ENCODE measurements at regions not wholly inside any gene's neighbourhood (a gene's known extent, or its start where the extent isn't known, plus 50 kb on each side); places are given as distances from the start of the nearest gene placed in this dataset.

GRCh38 chr2:126822115-126822514 is 76.6 kb upstream of the TEX51 start:
- H3K4me3 ChIP-seq = no peak overlapping the region
- TF ChIP-seq POLR2A (IDR thresholded peaks at IDR 0.05) (no peak), POLR2AphosphoS5 (IDR thresholded peaks at IDR 0.05; ENCODE audit: insufficient read depth in 1 of 2, low read depth in 1 of 2) (no peak), CTCF (IDR thresholded peaks at IDR 0.05) (no peak)
- intact Hi-C loops (cut with DNase I) = no loop called here
- no peaks in the 10 kb centered on the region for H3K4me1 ChIP-seq
- no peaks in the 10 kb centered on the region for H3K9me3 ChIP-seq
- H3K27ac ChIP-seq = no peak overlapping the region
- no peak for DNase-seq (ENCODE audit: extremely low spot score in 2 of 2)
- no peaks in the 10 kb centered on the region for H3K36me3 ChIP-seq
- no peaks in the 10 kb centered on the region for H3K27me3 ChIP-seq

- DNase-seq (ENCODE audit: extremely low spot score in 2 of 2) = no peak
- H3K27ac ChIP-seq = no peak overlapping the region
Observed at GRCh38 chr2:126822921-126823320, 75.8 kb upstream of the TEX51 start.

GRCh38 chr2:126823951-126824350 is 74.7 kb upstream of the TEX51 start:
- DNase-seq (ENCODE audit: extremely low spot score in 2 of 2) = no peak
- Histone ChIP-seq H3K9me3 (no peaks in the 10 kb centered on the region), H3K4me1 (no peaks in the 10 kb centered on the region), H3K27ac (no peak overlapping the region), H3K27me3 (no peaks in the 10 kb centered on the region), H3K36me3 (no peaks in the 10 kb centered on the region), H3K4me3 (no peak overlapping the region)
- TF ChIP-seq CTCF (IDR thresholded peaks at IDR 0.05) = no peak
- TF ChIP-seq POLR2AphosphoS5 (IDR thresholded peaks at IDR 0.05; ENCODE audit: insufficient read depth in 1 of 2, low read depth in 1 of 2) = no peak
- TF ChIP-seq POLR2A (IDR thresholded peaks at IDR 0.05) = no peak
- intact Hi-C loops (cut with DNase I) = no loop called here

More at GRCh38 chr2:126822921-126823320, 75.8 kb upstream of the TEX51 start:
- Histone ChIP-seq H3K27me3 (no peaks in the 10 kb centered on the region), H3K4me1 (no peaks in the 10 kb centered on the region), H3K4me3 (no peak overlapping the region), H3K9me3 (no peaks in the 10 kb centered on the region), H3K36me3 (no peaks in the 10 kb centered on the region)
- intact Hi-C loops (cut with DNase I) = no loop called here
- no peak for TF ChIP-seq POLR2A (IDR thresholded peaks at IDR 0.05)
- TF ChIP-seq CTCF (IDR thresholded peaks at IDR 0.05) = no peak
- no peak for TF ChIP-seq POLR2AphosphoS5 (IDR thresholded peaks at IDR 0.05; ENCODE audit: insufficient read depth in 1 of 2, low read depth in 1 of 2)

GRCh38 chr2:126824663-126825062 is 74.0 kb upstream of the TEX51 start:
- Histone ChIP-seq H3K27ac (no peak overlapping the region), H3K4me3 (no peak overlapping the region), H3K36me3 (no peaks in the 10 kb centered on the region), H3K4me1 (no peaks in the 10 kb centered on the region), H3K27me3 (no peaks in the 10 kb centered on the region), H3K9me3 (no peaks in the 10 kb centered on the region)
- DNase-seq (ENCODE audit: extremely low spot score in 2 of 2) = no peak
- no peak for TF ChIP-seq POLR2AphosphoS5 (IDR thresholded peaks at IDR 0.05; ENCODE audit: insufficient read depth in 1 of 2, low read depth in 1 of 2)
- no peak for TF ChIP-seq POLR2A (IDR thresholded peaks at IDR 0.05)
- TF ChIP-seq CTCF (IDR thresholded peaks at IDR 0.05) = no peak
- intact Hi-C loops (cut with DNase I) = no loop called here

- no peaks in the 10 kb centered on the region for H3K9me3 ChIP-seq
- no peaks in the 10 kb centered on the region for H3K27me3 ChIP-seq
- no peaks in the 10 kb centered on the region for H3K36me3 ChIP-seq
- no peak overlapping the region for H3K4me3 ChIP-seq
- no peak overlapping the region for H3K27ac ChIP-seq
- intact Hi-C loops (cut with DNase I) = no loop called here
- no peak for TF ChIP-seq POLR2AphosphoS5 (IDR thresholded peaks at IDR 0.05; ENCODE audit: insufficient read depth in 1 of 2, low read depth in 1 of 2)
- TF ChIP-seq CTCF (IDR thresholded peaks at IDR 0.05) = no peak
- TF ChIP-seq POLR2A (IDR thresholded peaks at IDR 0.05) = no peak
- no peaks in the 10 kb centered on the region for H3K4me1 ChIP-seq
- no peak for DNase-seq (ENCODE audit: extremely low spot score in 2 of 2)
Observed at GRCh38 chr2:126825316-126825715, 73.4 kb upstream of the TEX51 start.
